ENCODE measurements at regions not wholly inside any gene's neighbourhood (a gene's known extent, or its start where the extent isn't known, plus 50 kb on each side); places are given as distances from the start of the nearest gene placed in this dataset.
"Not testable (repeated sequence)": the region's sequence is repeated elsewhere in the genome, so short reads cannot be mapped to it uniquely, and the experiment has no call there.

DNA sequence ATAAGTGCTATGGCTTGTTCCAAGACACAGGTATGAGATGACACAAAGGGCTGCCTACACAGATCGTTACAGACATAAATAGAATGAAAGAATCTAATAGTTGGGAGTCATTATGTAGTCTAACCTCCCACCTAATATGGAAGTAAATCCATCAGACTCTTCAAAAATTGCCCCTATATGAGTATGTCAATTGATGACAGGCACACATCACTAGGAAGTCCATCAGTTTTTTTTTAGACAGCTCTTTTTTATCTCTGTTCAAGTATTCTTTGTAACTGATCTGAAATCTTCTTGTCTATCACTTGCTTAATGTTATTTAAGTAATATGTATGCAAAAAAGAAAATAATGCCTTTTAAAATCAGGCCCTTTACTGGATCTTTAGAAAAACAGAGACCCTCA, 191.6 kb downstream of the UBE2NL start:
- H3K9me3 Mint-ChIP-seq = peaks cover 3% of the 10 kb centered on the region
- no peaks in the 10 kb centered on the region for H3K4me1 Mint-ChIP-seq
- no peaks in the 10 kb centered on the region for H3K27me3 Mint-ChIP-seq
- ATAC-seq (ENCODE audit: low read depth) = no peak
- DNase-seq = no peak
- H3K4me3 Mint-ChIP-seq = no peak overlapping the region
- H3K36me3 Mint-ChIP-seq (ENCODE audit: low read depth) = no peaks in the 10 kb centered on the region
- POLR2A ChIA-PET = no interaction called here
- intact Hi-C loops (cut with micrococcal nuclease) = no loop called here
- no peak overlapping the region for H3K27ac Mint-ChIP-seq
- TF ChIP-seq, protein P1, sequence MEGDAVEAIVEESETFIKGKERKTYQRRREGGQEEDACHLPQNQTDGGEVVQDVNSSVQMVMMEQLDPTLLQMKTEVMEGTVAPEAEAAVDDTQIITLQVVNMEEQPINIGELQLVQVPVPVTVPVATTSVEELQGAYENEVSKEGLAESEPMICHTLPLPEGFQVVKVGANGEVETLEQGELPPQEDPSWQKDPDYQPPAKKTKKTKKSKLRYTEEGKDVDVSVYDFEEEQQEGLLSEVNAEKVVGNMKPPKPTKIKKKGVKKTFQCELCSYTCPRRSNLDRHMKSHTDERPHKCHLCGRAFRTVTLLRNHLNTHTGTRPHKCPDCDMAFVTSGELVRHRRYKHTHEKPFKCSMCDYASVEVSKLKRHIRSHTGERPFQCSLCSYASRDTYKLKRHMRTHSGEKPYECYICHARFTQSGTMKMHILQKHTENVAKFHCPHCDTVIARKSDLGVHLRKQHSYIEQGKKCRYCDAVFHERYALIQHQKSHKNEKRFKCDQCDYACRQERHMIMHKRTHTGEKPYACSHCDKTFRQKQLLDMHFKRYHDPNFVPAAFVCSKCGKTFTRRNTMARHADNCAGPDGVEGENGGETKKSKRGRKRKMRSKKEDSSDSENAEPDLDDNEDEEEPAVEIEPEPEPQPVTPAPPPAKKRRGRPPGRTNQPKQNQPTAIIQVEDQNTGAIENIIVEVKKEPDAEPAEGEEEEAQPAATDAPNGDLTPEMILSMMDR (IDR thresholded peaks at IDR 0.05) = no peak
- CTCF ChIA-PET = no interaction called here

DNA sequence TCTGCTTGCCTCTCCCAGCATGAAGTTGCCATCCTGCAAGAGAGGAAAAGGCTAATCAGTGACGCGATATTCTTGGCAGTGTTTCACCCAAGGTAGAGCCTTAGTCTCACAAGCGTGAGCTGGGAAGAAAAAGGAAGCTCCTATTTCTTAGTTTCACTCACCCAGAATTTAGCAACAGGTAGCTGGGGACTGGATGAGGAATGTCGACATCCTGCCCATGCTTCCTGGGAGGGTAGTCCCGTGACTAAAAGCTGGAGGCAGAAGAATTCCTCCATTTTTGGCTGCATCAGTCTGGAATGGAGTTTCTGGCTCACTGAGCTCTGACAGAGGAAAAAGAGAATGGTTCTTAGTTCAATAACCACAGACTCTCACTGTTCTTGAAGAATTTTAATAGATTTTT, 198.4 kb downstream of the UBE2NL start:
- H3K4me1 Mint-ChIP-seq; intact Hi-C loops (cut with micrococcal nuclease); H3K9me3 Mint-ChIP-seq; DNase-seq; POLR2A ChIA-PET; H3K27ac Mint-ChIP-seq; H3K27me3 Mint-ChIP-seq; ATAC-seq (ENCODE audit: low read depth); H3K4me3 Mint-ChIP-seq; CTCF ChIA-PET; H3K36me3 Mint-ChIP-seq (ENCODE audit: low read depth): not testable (repeated sequence)

DNA sequence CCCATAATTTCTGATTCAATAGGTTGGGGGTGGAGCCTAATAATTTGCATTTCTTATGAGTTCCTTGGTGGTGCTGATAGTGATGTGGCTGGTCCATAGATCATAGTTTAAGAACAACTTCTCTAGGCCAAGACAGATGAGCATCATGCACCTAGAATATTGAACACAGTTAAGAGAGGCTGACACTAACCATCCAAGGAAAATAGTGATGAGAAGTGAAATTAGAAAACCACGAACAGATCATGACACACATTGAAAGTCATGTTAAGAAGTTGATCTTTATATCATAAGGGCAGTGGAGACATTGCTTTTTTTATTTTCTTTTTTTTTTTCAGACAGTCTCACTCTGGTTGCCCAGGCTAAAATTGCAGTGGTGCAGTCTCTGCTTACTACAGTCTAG, 205.8 kb downstream of the UBE2NL start:
- H3K27ac Mint-ChIP-seq; H3K36me3 Mint-ChIP-seq (ENCODE audit: low read depth); H3K4me3 Mint-ChIP-seq; DNase-seq; ATAC-seq (ENCODE audit: low read depth); H3K27me3 Mint-ChIP-seq; H3K9me3 Mint-ChIP-seq; intact Hi-C loops (cut with micrococcal nuclease); CTCF ChIA-PET; H3K4me1 Mint-ChIP-seq; POLR2A ChIA-PET: not testable (repeated sequence)

DNA sequence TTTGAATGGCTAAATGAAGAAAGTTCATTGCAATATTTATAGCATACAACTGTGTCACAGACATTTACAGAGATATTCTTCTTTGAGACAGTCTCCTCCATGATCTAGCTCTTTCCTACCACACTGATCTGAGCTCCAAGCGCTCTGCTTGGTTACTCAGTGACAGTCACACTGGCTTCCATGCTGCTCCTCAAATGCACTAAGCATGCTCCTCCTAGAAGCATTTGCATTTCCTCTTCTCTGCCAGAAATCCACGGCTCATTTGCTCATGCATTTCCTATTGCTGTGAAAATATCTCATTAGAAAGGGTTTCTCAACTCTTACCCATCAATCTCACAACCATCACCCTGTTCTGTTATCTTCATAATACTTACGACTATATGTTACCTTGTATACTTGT, 208.2 kb downstream of the UBE2NL start:
- intact Hi-C loops (cut with micrococcal nuclease); POLR2A ChIA-PET; H3K4me1 Mint-ChIP-seq; H3K27me3 Mint-ChIP-seq; H3K36me3 Mint-ChIP-seq (ENCODE audit: low read depth); CTCF ChIA-PET; DNase-seq; H3K27ac Mint-ChIP-seq; H3K4me3 Mint-ChIP-seq; H3K9me3 Mint-ChIP-seq; ATAC-seq (ENCODE audit: low read depth): not testable (repeated sequence)

DNA sequence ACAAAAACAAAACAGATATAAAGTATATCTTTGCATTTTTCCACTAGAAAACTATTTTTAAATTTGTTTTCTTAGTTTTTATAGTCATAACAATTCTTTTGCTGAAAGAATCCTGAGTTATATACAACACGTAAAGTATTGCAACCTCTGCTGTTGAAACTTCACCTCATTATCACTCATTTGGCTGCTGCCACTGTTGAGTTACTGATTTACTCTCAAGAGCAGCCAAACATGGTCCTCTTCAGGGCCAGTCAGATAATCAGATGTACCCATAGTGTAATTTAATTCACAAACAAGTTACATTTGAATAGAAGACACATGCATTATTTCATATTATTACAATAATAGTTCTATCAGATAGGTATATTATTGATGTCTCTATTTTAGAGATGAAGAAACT, 235.6 kb downstream of the UBE2NL start:
- ATAC-seq (ENCODE audit: low read depth); POLR2A ChIA-PET: not testable (repeated sequence)

DNA sequence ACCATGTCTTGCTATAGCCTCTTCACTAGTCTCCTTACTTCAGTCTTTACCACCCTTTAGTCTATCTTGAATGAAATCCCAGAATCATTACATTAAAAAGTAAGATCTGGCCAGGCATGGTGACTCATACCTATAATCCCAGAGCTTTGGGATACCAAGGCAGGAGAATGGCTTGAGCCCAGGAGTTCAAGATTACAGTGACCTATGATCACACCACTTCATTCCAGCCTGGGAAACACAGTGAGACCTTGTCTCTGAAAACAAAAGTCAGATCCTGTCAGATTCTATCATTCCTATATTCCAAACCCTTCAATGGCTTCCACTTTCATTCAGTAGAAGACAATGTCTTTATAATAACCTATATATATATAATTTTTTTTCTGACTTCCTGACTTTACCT, 237.7 kb downstream of the UBE2NL start:
- intact Hi-C loops (cut with micrococcal nuclease); H3K27me3 Mint-ChIP-seq; POLR2A ChIA-PET: not testable (repeated sequence)

More for the DNA sequence above, 235.6 kb downstream of the UBE2NL start:
- DNase-seq; H3K9me3 Mint-ChIP-seq; H3K36me3 Mint-ChIP-seq (ENCODE audit: low read depth); H3K27me3 Mint-ChIP-seq; CTCF ChIA-PET; intact Hi-C loops (cut with micrococcal nuclease); H3K4me1 Mint-ChIP-seq; H3K27ac Mint-ChIP-seq; H3K4me3 Mint-ChIP-seq: not testable (repeated sequence)

DNA sequence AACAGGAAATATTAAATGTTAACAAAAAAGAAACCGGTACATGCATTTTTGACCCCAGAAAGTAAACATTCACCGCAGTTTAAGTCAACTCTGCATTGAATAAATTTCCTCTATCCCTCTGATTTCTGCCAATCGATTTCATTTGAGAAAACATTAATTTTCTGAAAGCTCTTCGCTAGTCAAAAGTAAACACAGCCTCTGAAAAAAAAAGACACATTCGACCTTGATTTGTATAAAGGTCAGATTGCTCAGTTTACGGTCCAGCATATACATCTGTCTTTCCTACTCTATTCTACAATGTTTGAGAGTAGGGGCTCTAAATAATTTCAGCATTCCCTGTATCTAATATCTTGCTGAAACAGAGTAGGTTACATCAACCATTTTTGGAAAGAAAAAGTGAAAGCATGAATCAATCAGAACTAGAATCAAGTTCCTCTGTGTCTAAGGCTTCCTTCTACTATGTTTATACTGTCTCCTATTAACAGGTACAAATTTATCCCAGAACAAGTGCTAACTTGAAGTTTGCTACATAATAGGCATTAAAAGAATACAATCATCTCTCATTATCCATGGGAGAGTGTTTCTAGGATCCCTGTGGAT, 243.8 kb downstream of the UBE2NL start:
- H3K4me3 Mint-ChIP-seq; ATAC-seq (ENCODE audit: low read depth); H3K36me3 Mint-ChIP-seq (ENCODE audit: low read depth); DNase-seq; H3K4me1 Mint-ChIP-seq; H3K27ac Mint-ChIP-seq; CTCF ChIA-PET; H3K27me3 Mint-ChIP-seq; POLR2A ChIA-PET; intact Hi-C loops (cut with micrococcal nuclease); H3K9me3 Mint-ChIP-seq: not testable (repeated sequence)

More for the DNA sequence above, 237.7 kb downstream of the UBE2NL start:
- DNase-seq; H3K36me3 Mint-ChIP-seq (ENCODE audit: low read depth); H3K9me3 Mint-ChIP-seq; H3K4me1 Mint-ChIP-seq; H3K4me3 Mint-ChIP-seq; H3K27ac Mint-ChIP-seq; CTCF ChIA-PET; ATAC-seq (ENCODE audit: low read depth): not testable (repeated sequence)

DNA sequence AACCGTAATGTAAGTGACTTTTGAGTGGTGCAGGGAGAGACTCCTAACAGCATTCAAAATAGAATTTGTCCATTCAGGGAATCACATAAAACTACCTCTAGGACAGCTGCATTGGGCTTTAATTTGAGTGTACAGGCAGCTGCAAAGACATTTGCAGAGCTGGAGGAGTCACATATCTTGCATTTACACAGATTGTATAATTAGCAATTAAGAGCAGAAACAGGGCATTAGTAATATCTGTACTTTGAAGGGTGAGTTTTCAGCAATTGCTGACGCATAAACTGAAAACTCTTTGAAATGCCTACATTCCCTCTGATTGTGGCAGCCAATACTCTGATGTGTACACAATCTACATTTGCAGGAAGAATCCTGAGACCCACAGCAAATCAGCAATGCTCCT, 245.6 kb downstream of the UBE2NL start:
- H3K9me3 Mint-ChIP-seq; CTCF ChIA-PET; H3K27ac Mint-ChIP-seq; H3K4me3 Mint-ChIP-seq; POLR2A ChIA-PET; H3K27me3 Mint-ChIP-seq; H3K4me1 Mint-ChIP-seq; intact Hi-C loops (cut with micrococcal nuclease); H3K36me3 Mint-ChIP-seq (ENCODE audit: low read depth); ATAC-seq (ENCODE audit: low read depth); DNase-seq: not testable (repeated sequence)

DNA sequence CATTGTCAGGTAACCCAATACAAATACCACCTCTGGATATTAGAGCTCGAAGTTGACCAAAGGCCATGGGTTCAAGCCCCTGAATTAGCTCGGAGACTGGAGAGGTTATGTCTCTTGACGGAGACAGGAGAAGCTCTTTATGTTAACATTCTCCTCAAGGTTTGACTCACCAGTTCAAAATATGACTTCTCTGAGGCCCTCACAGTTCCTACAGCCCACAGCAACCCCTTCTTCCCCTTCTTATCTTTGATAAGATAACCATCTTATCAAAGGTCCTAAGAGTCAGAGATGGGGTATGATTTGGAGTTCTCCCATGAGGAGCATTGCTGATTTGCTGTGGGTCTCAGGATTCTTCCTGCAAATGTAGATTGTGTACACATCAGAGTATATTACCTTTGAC, 246.6 kb downstream of the UBE2NL start:
- H3K27me3 Mint-ChIP-seq; ATAC-seq (ENCODE audit: low read depth); intact Hi-C loops (cut with micrococcal nuclease): not testable (repeated sequence)

DNA sequence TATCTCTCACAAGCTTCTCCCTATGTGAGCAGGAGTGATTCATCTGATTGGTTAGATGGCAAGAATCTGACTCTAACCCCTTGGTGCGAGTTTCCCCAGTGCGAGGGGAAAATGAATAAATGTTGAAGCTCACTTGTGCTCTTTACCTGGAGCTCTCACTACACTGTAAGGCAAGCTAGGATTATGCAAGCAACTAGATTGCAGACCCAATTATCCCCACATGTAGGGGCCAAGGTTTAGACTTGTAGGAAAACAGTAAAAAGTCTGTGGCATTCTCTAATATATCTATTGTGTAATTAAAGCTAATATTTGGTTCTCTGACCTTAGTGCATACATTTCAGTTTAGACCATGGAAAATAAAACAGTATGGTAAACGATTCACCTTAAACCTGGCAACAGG, 247.2 kb downstream of the UBE2NL start:
- intact Hi-C loops (cut with micrococcal nuclease); ATAC-seq (ENCODE audit: low read depth); POLR2A ChIA-PET; H3K27ac Mint-ChIP-seq; H3K27me3 Mint-ChIP-seq; H3K9me3 Mint-ChIP-seq; CTCF ChIA-PET; H3K4me1 Mint-ChIP-seq; DNase-seq; H3K4me3 Mint-ChIP-seq; H3K36me3 Mint-ChIP-seq (ENCODE audit: low read depth): not testable (repeated sequence)

More for the DNA sequence above, 246.6 kb downstream of the UBE2NL start:
- H3K4me1 Mint-ChIP-seq; H3K9me3 Mint-ChIP-seq; DNase-seq; H3K27ac Mint-ChIP-seq; POLR2A ChIA-PET; H3K36me3 Mint-ChIP-seq (ENCODE audit: low read depth); CTCF ChIA-PET; H3K4me3 Mint-ChIP-seq: not testable (repeated sequence)

DNA sequence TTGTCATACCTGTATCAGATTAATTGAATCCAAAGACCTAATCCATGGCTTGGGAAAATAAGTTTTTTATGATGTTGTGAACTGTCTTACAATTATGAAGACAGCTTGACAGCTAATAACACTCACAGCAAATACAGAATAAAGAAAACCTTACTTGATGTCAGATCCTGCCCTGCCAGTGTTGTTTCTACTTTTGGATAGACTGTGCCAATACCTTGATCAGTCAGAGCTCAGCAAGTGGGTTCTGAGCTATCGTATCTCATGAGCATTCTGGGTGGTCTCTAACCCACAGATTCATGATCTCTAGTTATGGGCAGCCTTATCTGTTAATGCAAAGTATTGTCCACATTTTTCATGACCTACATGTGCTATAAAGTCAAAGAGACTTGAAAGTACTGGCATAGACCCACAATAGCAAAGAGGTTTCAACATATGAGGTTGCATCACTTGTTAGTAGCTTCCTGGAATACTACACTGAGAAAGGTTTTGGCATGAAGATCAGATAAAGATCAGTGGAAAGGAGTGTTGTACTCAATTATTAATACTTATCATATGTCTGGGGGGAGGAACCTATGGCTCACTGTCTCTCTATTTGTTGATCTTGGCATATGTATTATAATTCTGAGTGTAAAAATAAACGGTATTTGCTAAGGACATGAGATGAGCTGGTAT, 250.7 kb downstream of the UBE2NL start:
- H3K27me3 Mint-ChIP-seq; H3K4me3 Mint-ChIP-seq; POLR2A ChIA-PET; ATAC-seq (ENCODE audit: low read depth); H3K9me3 Mint-ChIP-seq; CTCF ChIA-PET; intact Hi-C loops (cut with micrococcal nuclease); H3K36me3 Mint-ChIP-seq (ENCODE audit: low read depth); H3K27ac Mint-ChIP-seq; H3K4me1 Mint-ChIP-seq; DNase-seq: not testable (repeated sequence)

DNA sequence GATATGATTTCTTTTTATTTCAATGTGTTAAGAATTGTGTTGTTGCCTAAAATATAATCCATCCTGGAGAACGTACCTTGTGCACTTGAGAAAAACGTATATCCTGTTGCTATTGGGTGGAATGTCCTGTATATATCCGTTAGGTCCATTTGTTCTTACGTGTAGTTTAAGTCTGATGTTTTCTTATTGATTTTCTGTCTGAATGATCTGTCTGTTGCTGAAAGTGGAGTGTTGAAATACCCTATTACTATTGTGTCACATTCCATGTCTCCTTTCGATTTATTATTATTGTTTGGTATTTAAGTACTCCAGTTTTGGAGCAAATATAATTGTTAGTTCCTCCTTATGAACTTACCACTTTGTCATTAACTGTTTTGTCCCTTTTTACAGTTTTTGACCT, 270.6 kb downstream of the UBE2NL start:
- CTCF ChIA-PET; intact Hi-C loops (cut with micrococcal nuclease); DNase-seq; H3K27me3 Mint-ChIP-seq; ATAC-seq (ENCODE audit: low read depth); H3K9me3 Mint-ChIP-seq; POLR2A ChIA-PET; H3K4me3 Mint-ChIP-seq; H3K36me3 Mint-ChIP-seq (ENCODE audit: low read depth); H3K4me1 Mint-ChIP-seq; H3K27ac Mint-ChIP-seq: not testable (repeated sequence)
